Astrocyte of the cerebellum (primary cell): ENCODE measurements at regions not wholly inside any gene's neighbourhood (a gene's known extent, or its start where the extent isn't known, plus 50 kb on each side); places are given as distances from the start of the nearest gene placed in this dataset.
A peak's percentile ranks its signal among the peaks of the same experiment; 100 is the strongest.

Experiments used
- DNase-seq: peaks from one replicate; pipeline ENCODE4 v3.0.0-alpha.2; 2011; ENCODE audit warnings: low read depth
- H3K4me3 ChIP-seq: 2 replicates; pipeline ENCODE4 v1.5.1; 2011; ENCODE audit warnings: mild to moderate bottlenecking, low read depth, low read length, moderate library complexity
- CTCF ChIP-seq: IDR thresholded peaks from 2 replicates; pipeline ENCODE4 v1.5.1; 2012; ENCODE audit warnings: low read length, low read depth, moderate library complexity, mild to moderate bottlenecking; ENCODE audit errors: missing control alignments
- in situ Hi-C: cut with HindIII; loops from 2 replicates; pipeline ENCODE4 v1.10.0; 2017; ENCODE audit warnings: low sequenced_read_pairs

- no peak overlapping the region for H3K4me3 ChIP-seq
- no peak for DNase-seq
- in situ Hi-C loops = no loop called here
- no peak for TF ChIP-seq CTCF
These were observed 80.9 kb downstream of the RPLP1 start for GRCh38 chr15:69533522-69533921.

DNA sequence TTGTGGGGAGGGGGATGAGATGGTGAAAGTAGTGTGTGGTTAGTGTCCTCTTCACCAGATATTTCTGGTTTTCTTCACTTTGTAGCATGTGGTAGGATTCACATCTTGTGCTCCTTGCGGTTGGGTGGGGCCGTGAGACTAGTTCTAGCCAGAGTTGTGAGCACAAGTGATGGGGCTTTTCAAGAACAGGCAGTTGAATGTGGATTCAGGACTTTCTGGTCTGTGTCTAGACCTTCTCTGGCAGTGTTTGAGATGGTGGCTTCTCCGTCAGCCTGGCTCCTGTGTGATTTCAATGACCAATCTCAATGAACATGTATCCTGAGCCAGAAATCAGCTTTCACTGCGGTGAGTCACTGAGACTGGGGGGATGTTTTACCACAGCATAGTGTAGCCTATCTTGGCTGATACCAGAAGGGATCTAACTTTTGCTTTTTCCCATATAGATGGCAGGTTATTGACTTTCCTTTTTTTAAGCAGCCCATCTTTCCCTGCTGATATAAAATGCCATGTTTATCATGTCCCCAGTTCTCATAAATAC, 82.6 kb downstream of the RPLP1 start:
- no peak overlapping the region for H3K4me3 ChIP-seq
- TF ChIP-seq CTCF = no peak
- in situ Hi-C loops = no loop called here
- peak; percentile 64 for DNase-seq

DNA sequence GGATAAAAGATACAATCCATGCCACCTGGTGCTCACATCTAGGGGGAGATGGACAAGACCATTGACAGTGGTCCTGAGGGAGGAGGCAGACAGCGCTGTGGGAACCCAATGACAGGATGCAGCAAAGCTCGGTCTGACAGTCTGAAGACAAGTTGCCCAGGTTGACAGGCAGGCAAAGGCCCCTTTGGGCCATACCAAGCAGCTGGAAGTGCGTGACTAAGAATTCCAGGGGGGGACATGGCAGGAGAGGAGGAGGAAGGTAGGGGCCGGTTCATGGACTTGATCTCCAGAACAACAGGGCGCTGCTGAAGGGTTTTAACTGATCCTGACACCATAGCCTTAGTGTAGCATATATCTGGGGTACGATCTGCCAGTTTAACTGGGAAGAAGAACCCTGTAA, 83.4 kb downstream of the RPLP1 start:
- TF ChIP-seq CTCF = no peak
- in situ Hi-C loops = no loop called here
- DNase-seq = no peak

DNA sequence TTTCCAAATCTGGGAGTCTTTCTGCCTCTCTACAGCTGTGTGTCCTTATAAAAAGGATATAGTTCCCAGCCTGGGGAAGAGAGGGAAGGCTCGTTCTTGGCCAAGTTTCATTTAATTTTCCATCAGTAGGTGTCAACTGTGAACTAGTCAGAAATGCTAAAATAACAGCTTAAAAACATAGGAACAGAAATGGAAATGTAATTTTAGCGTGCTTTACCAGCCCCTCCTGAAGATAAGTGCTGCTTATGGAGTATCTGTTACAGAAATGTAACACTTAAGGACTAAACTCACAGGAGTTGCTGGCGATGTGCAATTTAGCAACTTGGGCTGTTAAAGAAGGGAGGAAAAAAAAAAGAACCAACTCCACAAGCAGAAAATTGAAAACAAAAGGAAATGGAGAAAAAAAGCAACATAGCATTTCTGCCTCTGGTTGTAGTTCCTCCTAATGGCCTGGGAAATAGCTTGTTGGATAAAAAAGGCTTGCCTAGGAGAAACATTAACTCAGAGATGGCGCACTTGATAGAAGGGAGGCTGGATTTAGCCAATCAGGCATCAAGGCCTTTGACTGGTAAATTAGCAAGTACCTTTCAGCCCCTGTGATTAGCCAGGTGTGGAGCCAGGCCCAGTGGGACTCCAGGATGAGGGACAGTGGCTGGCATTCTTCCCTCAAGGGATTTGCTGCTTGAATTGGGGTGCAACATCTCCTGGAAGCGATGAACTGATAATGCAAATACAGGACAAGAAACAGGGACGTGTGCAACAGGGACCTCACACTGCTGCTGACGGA, 84.3 kb downstream of the RPLP1 start:
- no peak for TF ChIP-seq CTCF
- H3K4me3 ChIP-seq = no peak overlapping the region
- in situ Hi-C loops = no loop called here
- DNase-seq = no peak

More for the DNA sequence above, 83.4 kb downstream of the RPLP1 start:
- no peak overlapping the region for H3K4me3 ChIP-seq

DNA sequence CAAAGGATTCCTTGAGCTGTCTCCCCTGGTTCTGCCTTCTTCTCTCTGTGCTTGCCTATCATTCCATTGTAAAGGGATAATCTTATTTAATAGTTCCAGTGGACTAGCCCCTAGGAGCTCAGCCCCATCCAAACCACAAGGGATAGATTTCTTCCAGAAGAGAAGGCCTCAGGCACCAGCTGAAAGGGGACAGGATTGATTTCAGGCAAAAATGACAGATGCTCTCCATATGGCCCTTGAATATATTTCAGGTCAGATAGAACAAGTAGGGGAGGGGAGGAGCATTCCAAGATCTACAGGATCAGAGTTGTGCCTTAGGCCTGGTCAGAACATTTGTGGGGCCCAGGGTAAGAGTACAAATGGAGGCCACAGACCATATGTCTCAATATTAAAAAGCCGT, 85.3 kb downstream of the RPLP1 start:
- in situ Hi-C loops = no loop called here
- no peak for TF ChIP-seq CTCF
- DNase-seq = no peak
- no peak overlapping the region for H3K4me3 ChIP-seq

- H3K4me3 ChIP-seq = no peak overlapping the region
- no peak for DNase-seq
- in situ Hi-C loops = no loop called here
- TF ChIP-seq CTCF = no peak
These were observed 85.8 kb downstream of the RPLP1 start for GRCh38 chr15:69538379-69538778.
